GM23338 (cell line): ENCODE measurements at regions not wholly inside any gene's neighbourhood (a gene's known extent, or its start where the extent isn't known, plus 50 kb on each side); places are given as distances from the start of the nearest gene placed in this dataset.

ENCODE experiments used
- ATAC-seq: fragments of 200-7000 bp; cut with Tn5 transposase; 3 replicates; pipeline ENCODE4 v1.9.1; 2020
- DNase-seq: peaks from one replicate; pipeline ENCODE4 v3.0.0-alpha.2; 2015; ENCODE audit warnings: low spot score
- H2AFZ ChIP-seq: fragments of 200-600 bp; sonication (generic); 2 replicates; pipeline ENCODE4 v1.8.0; 2016; ENCODE audit warnings: antibody characterized with exemption, mild to moderate bottlenecking, moderate library complexity
- H3F3A ChIP-seq: fragments of 200-600 bp; sonication (generic); replicated peaks from 2 replicates; pipeline ENCODE4 v1.8.0; 2017; ENCODE audit warnings: antibody characterized with exemption, mixed run types, low read depth
- H3K27ac ChIP-seq: fragments of 200-600 bp; sonication (generic); 2 replicates; pipeline ENCODE4 v1.6.1; 2016; ENCODE audit warnings: low read depth
- H3K27me3 ChIP-seq: fragments of 200-600 bp; sonication (generic); 2 replicates; pipeline ENCODE4 v1.8.0; 2016; ENCODE audit warnings: mild to moderate bottlenecking, mixed run types, moderate library complexity; ENCODE audit not compliant: insufficient read depth
- H3K36me3 ChIP-seq: fragments of 200-600 bp; sonication (generic); 2 replicates; pipeline ENCODE4 v1.8.0; 2016; ENCODE audit warnings: mild to moderate bottlenecking; ENCODE audit not compliant: insufficient read depth
- H3K4me1 ChIP-seq: fragments of 200-600 bp; sonication (generic); 2 replicates; pipeline ENCODE4 v1.8.0; 2016; ENCODE audit warnings: mild to moderate bottlenecking, moderate library complexity; ENCODE audit not compliant: insufficient read depth
- H3K4me2 ChIP-seq: fragments of 200-600 bp; sonication (generic); 2 replicates; pipeline ENCODE4 v1.7.1; 2017; ENCODE audit warnings: mixed run types
- H3K4me3 ChIP-seq: fragments of 200-600 bp; sonication (generic); 2 replicates; pipeline ENCODE4 v1.6.1; 2016; ENCODE audit warnings: mixed run types
- H3K79me2 ChIP-seq: fragments of 200-600 bp; sonication (generic); replicated peaks from 2 replicates; pipeline ENCODE4 v1.8.0; 2017; ENCODE audit warnings: mild to moderate bottlenecking; ENCODE audit not compliant: insufficient read depth
- H3K9me2 ChIP-seq: fragments of 200-600 bp; sonication (generic); 2 replicates; pipeline ENCODE4 v1.8.0; 2017; ENCODE audit not compliant: insufficient read depth
- H4K20me1 ChIP-seq: fragments of 200-600 bp; sonication (generic); replicated peaks from 2 replicates; pipeline ENCODE4 v1.8.0; 2017; ENCODE audit warnings: mild to moderate bottlenecking; ENCODE audit not compliant: insufficient read depth
- H3K27ac Mint-ChIP-seq: 2 replicates; pipeline ENCODE4 v1.8.0; 2020; ENCODE audit warnings: inconsistent platforms, mild to moderate bottlenecking, moderate library complexity, mixed read lengths
- H3K27me3 Mint-ChIP-seq: 3 replicates; pipeline ENCODE4 v1.8.0; 2022; ENCODE audit warnings: low read depth, mild to moderate bottlenecking, moderate library complexity, mixed read lengths, inconsistent platforms; ENCODE audit not compliant: insufficient read depth, poor library complexity
- H3K36me3 Mint-ChIP-seq: 3 replicates; pipeline ENCODE4 v1.8.0; 2021; ENCODE audit warnings: low read depth, mild to moderate bottlenecking, inconsistent platforms, moderate library complexity, mixed read lengths
- H3K4me1 Mint-ChIP-seq: 3 replicates; pipeline ENCODE4 v1.8.0; 2020; ENCODE audit warnings: mild to moderate bottlenecking, inconsistent platforms, mixed read lengths
- H3K4me3 Mint-ChIP-seq: 3 replicates; pipeline ENCODE4 v1.8.0; 2021; ENCODE audit warnings: moderate library complexity, mild to moderate bottlenecking, inconsistent platforms, mixed read lengths
- H3K9me3 Mint-ChIP-seq: 3 replicates; pipeline ENCODE4 v1.8.0; 2020; ENCODE audit warnings: moderate library complexity, mild to moderate bottlenecking, inconsistent platforms, mixed read lengths
- CREB1 ChIP-seq: fragments of 250-450 bp; sonication (Bioruptor Pico); IDR thresholded peaks from 2 replicates; pipeline ENCODE4 v1.5.0; 2020; ENCODE audit warnings: low read depth, mild to moderate bottlenecking, moderate library complexity
- CTCF ChIP-seq, 2 experiments: fragments of 200-600 bp in 1 of 2; sonication (generic) in 1 of 2; conservative IDR thresholded peaks; 2 replicates each; pipeline versions ENCODE4 v1.5.1 to v1.6.1; 2016 to 2017; ENCODE audit warnings: antibody characterized with exemption in 2 of 2, low read depth in 2 of 2, mild to moderate bottlenecking in 2 of 2, moderate library complexity in 1 of 2
- EZH2phosphoT487 ChIP-seq: fragments of 200-600 bp; sonication (generic); IDR thresholded peaks from one replicate; pipeline ENCODE4 v1.8.1; 2018; ENCODE audit warnings: antibody characterized with exemption; ENCODE audit not compliant: unreplicated experiment
- NANOG ChIP-seq: IDR thresholded peaks from 2 replicates; pipeline ENCODE4 v1.6.1; 2016; ENCODE audit warnings: antibody characterized with exemption, borderline replicate concordance
- POLR2AphosphoS5 ChIP-seq: IDR thresholded peaks from 2 replicates; pipeline ENCODE4 v1.6.1; 2016; ENCODE audit warnings: antibody characterized with exemption, low read depth
- STAT1 ChIP-seq: IDR thresholded peaks from one replicate; pipeline ENCODE4 v1.6.1; 2016; ENCODE audit warnings: antibody characterized with exemption; ENCODE audit not compliant: unreplicated experiment
- ZNF114 ChIP-seq: fragments of 250-450 bp; sonication (Bioruptor Pico); IDR thresholded peaks from 2 replicates; pipeline ENCODE4 v1.5.0; 2020; ENCODE audit warnings: mild to moderate bottlenecking, moderate library complexity
- ZNF462 ChIP-seq: fragments of 250-450 bp; sonication (Bioruptor Pico); IDR thresholded peaks from 2 replicates; pipeline ENCODE4 v1.5.0; 2020; ENCODE audit warnings: mild to moderate bottlenecking, moderate library complexity

GRCh38 chr4:174016251-174016650 lies 267.2 kb downstream of the FBXO8 start (continued):
- TF ChIP-seq ZNF462 (CRISPR knock-in tag) (no peak), NANOG (no peak), CREB1 (CRISPR knock-in tag) (no peak)

GRCh38 chr4:174012886-174013259 lies 270.6 kb downstream of the FBXO8 start:
- no peak overlapping the region for H3K27ac Mint-ChIP-seq
- no peaks in the 10 kb centered on the region for H3K36me3 Mint-ChIP-seq
- no peak overlapping the region for H3K4me3 Mint-ChIP-seq
- Histone ChIP-seq H3K36me3 (no peaks in the 10 kb centered on the region), H4K20me1 (no peaks in the 10 kb centered on the region), H2AFZ (no peak overlapping the region), H3K27ac (no peak overlapping the region), H3K4me1 (no peaks in the 10 kb centered on the region), H3F3A (no peaks in the 10 kb centered on the region), H3K4me2 (no peak overlapping the region), H3K9me2 (no peaks in the 10 kb centered on the region), H3K27me3 (no peaks in the 10 kb centered on the region), H3K4me3 (no peak overlapping the region), H3K79me2 (no peaks in the 10 kb centered on the region)
- H3K9me3 Mint-ChIP-seq = no peaks in the 10 kb centered on the region
- DNase-seq (no peak), ATAC-seq (no peak)
- 0 out of 3 replicates have a peak, but pooled peaks cover 3% of the 10 kb centered on the region for H3K4me1 Mint-ChIP-seq
- H3K27me3 Mint-ChIP-seq = peaks cover 2% of the 10 kb centered on the region
- TF ChIP-seq ZNF462 (CRISPR knock-in tag) (no peak), CTCF (conservative IDR thresholded peaks at IDR 0.05; ENCODE audit: low read depth in 2 of 2) (no peak), EZH2phosphoT487 (no peak), NANOG (no peak), ZNF114 (CRISPR knock-in tag) (no peak), POLR2AphosphoS5 (no peak), STAT1 (no peak)
